NCI-H2196 treated with DMSO at 0.1 percent for 48 hours (cell line): ENCODE measurements at regions not wholly inside any gene's neighbourhood (a gene's known extent, or its start where the extent isn't known, plus 50 kb on each side); places are given as distances from the start of the nearest gene placed in this dataset.
A peak's percentile ranks its signal among the peaks of the same experiment; 100 is the strongest.
"Not testable (repeated sequence)": the region's sequence is repeated elsewhere in the genome, so short reads cannot be mapped to it uniquely, and the experiment has no call there.

Source experiments
- DNase-seq: peaks from one replicate; lab custom pipeline; 2025; ENCODE audit not compliant: unreplicated experiment; lab: John Stamatoyannopoulos, UW

DNA sequence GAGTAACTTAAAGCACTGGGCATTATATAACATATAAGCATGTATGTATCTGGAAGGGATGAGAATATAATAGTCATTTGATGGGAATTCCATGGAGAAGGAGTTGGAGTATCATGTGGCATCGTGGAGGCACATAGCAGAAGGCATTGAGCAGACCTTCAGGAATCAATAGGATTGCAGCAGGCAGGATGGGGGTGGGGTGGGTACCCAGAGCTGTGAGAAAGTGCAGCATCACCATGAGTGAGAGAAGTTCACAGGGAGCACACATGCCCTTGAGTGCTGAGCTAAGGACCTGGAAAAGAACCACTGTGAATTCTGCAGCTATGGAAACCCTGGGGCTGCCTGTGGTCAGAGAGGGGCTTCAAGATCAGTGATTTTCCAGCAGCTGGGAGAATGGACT is 57.3 kb downstream of the MED10 start:
- no peak for DNase-seq

DNA sequence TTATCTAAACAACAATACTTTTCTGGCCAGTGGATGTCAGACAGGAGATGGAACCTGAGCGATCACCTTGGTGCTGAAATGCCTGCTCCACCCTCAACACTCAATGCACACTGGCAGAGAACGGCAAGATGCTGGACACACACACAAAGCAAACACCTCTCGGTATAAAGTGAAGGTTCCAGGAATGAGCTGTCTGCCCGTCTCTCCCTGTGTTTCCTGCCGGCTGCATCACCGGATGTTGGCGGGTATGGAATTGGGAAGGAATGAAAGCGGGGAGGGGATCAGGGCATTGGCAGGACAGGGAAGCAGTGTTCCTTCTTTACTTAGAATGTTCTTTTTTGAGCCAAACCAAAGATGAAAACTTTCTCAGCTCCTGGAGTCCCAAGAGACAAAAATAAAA is 59.2 kb downstream of the MED10 start:
- no peak for DNase-seq

DNA sequence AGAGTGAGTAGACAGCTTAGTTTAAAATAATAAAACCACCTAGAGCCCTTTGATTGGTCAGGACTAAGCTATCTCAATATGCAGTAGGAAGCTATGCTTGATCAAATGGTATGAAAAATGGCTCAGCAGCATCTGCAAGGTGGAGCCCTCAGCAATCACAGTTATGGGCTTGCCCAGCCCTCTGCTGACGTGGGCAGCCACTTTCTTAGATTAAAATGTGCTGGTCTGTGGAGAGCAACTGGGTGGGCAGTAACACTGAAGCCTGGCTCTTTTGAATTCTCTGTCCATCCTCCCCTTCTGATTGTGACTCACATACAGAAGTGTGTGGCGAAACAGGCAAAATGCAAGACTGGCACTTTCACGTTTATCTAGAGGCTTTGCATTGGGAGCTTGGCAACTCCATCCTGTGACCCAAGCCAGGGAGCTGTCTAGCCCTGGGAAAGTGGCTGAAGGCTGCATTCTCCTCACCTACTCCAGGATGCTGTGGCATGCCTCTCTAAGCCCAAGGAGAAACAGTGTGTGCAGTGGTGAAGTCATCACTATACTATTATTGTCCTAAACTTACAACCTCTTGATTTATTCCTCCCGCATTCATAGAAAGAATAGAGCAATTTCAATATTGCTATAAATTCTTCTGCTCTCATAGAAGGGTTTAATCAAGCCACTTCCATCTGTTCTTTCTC is 61.1 kb downstream of the MED10 start:
- DNase-seq, result no peak

DNA sequence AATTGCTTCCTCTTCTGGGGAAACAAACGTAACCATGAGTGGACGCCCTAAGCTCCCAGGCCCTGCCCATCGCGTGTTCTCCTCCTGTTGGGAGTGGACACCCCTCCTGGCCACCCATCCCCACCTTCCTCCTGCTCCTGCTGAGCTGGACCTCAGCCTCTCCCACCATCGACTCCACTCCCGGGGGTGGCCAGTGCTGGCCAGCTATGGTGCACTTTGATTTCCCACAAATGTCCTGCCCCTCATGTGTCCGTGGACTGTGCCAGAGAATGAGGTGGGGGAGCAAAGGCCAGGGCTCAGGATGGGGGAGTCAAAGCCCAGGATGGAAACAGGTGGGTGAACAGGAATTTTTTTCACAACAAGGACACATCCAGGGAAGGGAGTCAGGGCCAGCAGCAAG is 62.8 kb downstream of the MED10 start:
- no peak for DNase-seq

DNA sequence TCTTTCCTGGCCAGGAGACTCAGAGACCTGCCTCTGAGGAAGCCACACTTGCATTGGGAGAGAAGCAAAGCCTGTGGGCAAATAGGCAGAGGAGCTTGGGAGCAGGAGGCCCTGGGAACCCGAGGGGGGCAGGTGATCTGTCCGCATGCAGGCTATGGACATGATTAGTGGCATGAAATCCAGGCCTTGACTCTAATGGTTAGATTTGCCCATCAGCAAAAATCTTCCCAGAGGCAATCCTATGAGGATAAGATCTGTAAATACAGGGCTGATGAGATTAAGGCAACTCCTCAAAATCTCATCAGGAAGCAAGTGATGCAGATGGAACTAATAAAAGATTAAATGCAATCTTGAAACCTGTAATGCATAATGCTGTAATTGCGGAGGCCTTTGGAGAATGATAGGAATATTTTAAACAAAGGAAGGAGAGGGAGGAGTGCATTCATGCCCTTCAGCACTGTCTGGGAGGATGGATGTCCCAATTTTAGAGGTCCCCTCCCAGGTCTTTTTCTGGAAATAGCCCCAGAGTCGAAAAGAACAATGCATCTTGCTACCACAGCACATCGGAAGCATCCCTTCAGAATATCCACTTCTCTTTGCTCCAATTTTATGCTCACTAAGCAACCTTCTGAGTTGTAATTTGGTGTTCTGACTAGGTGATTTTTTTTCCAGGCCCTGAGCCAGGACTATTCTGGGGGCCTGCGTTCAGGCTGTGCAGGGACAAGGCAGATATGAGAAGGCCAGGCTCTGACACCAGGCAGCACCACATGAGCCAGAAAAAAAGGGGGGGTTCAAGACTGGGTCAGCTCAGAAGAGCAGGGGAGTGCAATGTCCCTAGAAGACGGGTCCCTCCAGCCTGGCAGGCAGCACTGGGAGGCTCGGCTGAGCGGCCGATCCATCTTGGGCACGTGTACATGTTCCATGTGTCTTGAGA is 66.5 kb downstream of the MED10 start:
- DNase-seq, result no peak

DNA sequence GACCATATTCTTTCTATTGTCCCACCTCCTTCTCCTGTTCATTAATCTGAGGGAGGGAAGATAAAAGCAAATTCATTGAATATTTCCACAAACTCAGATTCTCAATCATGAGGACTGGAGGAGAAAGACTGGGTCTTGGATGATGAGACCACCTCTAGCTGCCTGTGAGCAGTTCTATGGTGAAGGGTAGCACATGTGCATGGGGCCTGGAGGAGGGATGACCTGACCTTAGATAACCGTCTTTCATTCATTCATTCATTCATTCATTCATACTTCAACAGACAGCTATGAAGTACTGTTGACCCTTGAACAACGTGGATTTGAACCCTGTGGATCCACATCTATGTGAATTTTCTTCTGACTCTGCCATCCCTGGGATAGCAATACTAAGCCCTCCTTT is 68.4 kb downstream of the MED10 start:
- DNase-seq, result no peak

DNA sequence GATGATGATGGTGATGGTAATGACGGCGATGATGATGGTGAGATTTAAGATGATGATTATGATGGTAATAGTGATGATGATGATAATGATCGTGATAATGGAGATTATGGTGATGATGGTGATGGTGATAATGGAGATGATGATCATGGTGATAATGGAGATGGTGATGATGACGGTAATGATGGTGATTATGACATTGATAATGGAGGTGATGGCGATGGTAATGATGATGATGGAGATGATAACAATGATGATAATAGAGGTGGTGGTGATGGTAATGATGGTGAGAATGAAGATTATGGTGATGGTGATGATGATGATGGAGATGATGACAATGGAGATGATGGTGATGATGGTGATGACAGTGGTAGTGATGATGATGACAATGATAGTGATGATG is 69.7 kb downstream of the MED10 start:
- DNase-seq, result no peak

DNA sequence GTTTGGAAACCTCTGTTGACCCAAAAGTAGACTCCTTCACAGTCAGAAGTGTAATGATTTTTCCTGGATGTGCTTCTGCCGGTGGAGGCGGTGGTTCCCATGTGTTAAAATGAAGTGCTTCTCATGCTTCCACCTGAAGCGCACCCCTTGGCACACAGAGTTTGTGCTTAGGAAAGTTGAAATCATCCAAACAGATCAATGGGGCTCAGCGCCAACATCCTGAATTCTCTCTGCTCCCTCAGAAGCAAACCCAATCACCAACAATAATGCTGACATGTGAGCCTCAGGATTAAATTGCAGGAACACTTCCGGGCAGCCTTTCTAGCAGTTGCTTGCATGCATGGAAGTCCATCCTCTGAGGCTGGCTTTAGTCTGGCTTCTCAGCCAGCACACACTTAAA is 71.0 kb downstream of the MED10 start:
- peak; percentile 61 for DNase-seq

DNA sequence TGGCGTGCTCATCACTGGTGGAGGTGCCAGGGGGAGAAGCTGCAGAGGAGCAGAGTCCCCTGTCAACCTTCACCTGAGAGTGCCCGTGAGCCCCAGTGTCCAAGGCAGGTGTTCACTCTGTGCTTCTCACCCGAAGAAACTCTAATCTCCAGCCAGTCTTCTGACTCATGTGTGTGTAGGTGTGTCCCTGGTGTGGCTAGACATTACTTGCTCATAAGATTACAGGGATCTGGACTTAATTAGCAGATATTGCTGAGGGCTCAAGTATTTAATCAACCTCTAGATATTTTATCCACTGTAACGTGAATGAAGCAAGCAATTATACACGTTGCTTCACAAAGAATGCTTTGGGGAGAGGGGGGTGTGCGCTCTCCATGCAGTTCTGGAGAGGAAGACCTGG is 72.5 kb downstream of the MED10 start:
- DNase-seq, result no peak

DNA sequence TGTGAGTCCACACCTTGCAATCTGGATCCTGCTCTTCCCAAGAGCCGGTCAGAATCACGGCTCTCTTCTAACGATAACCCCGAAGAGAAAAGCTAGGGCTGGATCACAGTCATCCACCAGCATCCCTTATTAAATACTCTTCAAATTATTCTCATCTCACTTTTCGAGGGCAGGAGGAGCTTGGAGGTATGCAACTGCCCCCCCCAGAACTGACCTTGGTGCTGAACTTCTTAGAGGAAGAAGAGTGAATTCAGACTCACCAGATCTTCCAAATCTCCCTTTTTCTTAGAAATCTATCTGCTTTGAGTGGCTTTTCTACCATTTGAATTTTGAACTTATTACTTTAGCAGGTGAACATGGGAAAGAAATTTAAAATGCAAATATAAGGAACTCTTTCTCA is 75.7 kb downstream of the MED10 start:
- no peak for DNase-seq

DNA sequence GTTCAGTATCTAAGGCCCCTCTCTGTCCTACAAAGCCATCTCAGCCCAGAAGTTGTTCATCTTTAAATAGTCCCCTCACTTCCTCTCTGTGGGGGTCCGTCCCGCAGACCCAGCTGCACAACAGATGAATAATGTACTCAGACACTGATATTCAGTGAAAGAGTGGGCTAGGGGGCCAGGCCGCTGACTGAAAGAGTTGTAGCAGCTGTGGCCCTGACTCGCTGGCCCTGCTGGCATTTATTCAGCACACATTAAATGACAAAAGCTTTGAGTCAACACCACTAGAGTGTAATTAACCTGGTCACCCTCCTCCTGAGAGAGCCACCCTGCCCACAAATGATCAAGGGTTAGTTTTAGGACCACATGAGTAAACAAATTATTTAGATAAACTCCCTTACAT is 76.3 kb downstream of the MED10 start:
- no peak for DNase-seq

DNA sequence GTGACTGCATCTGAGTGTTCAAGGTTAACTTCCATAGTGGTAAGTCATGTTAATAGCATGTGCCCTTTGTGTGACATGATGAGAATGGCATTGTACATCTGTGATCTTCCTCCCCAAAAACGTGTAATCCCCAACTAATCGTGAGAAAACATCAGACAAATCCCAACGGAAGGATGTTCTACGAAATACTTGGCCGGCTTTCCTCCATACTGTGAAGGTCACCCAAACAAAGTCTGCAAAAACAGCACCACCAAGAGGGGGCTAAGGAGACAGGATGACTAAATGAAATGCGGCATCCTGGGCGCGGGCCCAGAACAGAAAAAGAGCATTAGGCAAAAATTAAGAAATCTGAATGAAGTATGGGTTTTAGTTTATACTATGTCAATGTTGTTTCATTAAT is 81.8 kb downstream of the MED10 start:
- no peak for DNase-seq

DNA sequence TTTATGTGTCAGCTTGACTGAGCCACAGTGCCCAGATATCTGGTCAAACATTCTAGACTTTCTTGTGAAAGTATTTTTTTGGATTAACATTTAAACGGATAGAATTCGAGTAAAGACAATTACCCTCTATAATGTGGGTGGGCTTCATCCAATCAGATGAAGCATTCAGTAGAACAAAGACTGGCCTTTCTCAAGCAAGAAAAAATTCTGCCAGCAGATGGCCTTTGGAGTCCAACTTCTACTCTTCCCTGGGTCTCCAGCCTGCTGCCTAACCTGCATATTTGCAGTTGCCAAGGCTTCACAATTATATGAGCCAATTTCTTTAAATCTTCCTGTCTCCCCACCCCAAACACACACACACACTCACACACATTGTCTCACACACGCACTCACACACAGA is 86.4 kb downstream of the MED10 start:
- peak; percentile 5 for DNase-seq

DNA sequence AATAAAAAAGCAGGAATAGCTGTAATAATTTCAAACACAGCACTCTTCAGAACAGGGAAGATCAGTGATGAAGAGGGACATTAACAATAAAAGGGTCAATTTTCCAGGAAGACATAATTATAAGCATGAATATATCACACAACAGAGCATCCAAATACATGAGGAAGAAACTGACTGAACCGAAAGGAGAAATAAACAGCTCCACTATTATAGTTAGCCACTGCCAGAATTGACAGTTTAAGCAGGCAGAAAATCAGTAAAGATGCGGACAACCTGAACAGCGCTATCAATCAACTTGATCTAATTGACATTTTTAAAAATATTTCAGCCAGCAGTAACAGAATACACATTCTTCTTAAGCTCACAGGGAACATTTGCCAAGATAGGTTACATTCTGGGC is 89.1 kb downstream of the MED10 start:
- no peak for DNase-seq

DNA sequence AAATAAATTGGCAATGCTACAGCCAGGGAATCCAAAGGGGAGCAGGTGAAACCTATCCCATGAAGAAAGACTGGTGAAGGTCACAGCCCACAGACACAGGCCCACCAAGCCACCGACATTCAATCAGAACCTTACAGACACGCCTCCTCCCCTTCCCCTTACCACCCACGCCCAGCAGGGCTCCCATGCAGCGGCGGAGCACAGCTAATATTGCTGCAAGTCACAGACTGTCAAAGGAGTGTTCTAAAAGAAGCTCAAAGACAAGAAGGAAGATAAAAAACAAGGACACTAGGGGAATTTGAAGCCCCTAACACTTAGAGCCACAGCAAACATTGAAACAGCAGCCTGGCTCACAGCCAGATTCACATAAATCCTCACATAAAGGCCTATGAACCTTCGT is 91.2 kb downstream of the MED10 start:
- no peak for DNase-seq

DNA sequence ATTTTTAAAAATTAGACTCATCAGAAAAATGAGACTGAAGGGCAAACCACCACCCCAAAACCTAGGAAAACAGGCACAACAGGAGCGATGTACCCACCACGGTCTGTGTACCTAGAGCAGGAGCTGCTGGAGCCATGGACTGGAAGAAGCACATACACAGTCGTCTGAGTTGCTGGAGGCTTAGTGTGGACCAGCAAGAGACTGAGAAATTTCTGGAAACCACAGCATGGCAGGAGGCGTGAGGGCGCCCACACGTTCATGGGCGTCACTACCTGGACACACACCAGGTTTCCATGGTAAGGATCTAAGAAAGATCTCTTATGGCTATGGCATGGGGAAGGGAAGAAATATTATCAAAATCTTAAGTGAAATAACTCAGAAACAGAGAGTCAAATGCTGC is 91.9 kb downstream of the MED10 start:
- DNase-seq, result no peak

DNA sequence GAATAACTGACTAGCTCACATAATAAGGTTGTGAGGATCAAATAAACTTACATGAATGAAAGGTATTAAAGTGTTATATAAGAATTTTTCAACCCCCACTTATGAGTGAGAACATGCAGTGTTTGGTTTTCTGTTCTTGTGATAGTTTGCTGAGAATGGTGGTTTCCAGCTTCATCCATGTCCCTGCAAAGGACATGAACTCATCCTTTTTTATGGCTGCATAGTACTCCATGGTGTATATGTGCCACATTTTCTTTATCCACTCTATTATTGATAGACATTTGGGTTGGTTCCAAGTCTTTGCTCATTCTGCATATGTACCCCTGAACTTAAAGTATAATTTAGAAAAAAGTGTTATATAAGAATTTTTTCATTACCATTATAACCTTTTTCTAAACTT is 93.9 kb downstream of the MED10 start:
- not testable (repeated sequence) for DNase-seq

DNA sequence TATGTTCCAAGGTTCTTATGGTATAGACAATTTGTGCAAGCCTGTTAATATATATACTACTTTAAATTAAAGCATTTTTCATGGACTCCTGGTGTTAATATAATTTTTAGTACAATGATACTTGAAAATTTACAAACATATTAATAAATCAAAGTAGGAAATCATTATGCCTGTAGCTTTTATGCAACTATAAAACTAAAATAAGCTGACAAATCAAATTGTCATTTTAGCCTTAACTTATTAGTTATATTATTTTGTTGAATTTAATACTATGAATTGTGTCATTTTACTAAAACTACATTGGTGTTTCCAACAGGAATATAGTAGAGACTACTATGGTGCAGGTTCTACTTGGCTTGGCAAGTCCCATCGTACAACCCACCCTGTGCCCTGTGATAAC is 96.0 kb downstream of the MED10 start:
- no peak for DNase-seq

DNA sequence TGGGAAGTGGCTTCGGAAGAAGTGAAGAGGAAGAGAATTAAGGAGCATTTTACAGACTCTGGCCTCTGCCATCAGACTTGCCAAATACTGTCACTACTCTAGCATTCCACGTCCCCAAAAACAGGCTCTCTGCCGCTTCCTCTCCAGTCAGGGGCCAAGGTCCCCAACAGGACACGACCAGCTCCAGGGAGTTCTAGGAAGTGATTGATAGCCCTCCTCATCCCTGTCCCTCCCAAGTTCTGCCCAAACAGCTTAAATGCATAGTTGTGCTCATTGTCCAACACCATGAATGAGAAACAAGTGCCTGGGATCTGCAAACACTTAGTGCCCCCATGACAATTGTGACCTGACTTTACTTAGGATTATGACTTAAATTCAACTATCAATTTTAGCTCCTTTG is 96.5 kb downstream of the MED10 start:
- no peak for DNase-seq

DNA sequence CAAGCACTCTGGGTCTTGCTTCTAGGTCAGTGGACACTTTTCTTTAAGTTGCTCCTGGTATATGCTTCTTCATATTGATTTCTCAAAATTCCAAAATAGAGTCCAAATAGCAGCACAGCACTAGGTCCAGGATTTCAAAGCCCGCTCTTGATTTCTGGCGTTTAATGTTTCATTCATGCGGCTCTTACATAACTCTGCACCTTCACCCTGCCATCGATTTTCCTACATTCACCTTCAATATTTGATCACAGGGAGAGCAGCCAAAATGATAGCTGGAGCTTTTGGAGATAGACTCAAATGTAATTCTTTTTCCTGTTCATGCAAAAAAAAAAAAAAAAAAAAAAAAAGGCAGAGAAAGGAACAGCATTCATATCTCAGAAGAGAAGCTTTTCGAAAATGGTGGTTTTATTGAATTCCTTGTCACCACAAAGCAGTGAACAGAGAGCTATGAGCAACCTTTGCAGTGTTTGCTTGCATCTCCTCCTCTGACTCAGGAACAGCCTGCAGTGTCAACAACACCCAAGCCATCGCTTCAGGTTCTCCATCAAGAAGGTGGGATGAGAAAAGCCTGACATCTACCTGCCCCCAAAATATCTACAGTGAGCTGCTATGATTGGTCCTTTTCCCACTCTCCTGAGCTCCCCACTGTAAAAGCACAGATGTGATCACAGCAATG is 97.8 kb downstream of the MED10 start:
- no peak for DNase-seq

DNA sequence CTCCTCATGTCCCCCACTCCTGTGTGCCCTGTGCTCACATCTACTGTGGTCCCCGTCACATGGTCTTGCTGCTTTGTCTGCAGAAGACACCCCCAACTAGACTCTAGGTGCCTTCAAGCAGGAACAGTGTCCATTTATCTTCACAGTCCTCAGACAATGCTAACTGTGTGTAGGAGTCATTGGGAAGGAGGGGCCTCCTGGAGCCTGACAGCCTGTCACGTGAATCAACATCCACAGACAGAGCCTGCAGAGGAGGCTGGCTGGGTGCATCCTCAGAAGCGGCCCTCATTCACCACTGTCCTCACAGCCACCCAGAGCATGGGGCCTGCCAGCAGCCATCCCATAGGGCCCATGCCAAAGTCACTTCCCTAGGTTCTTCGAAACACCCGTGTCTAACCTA is 98.7 kb downstream of the MED10 start:
- DNase-seq, result no peak
